Activated CD4-positive, CD25-positive, alpha-beta regulatory T cell treated with anti-CD3 and anti-CD28 coated beads, Interleukin-2, amount 50 U/mL, for 16 hours (primary cell): ENCODE measurements at regions not wholly inside any gene's neighbourhood (a gene's known extent, or its start where the extent isn't known, plus 50 kb on each side); places are given as distances from the start of the nearest gene placed in this dataset.
"Not testable (repeated sequence)": the region's sequence is repeated elsewhere in the genome, so short reads cannot be mapped to it uniquely, and the experiment has no call there.

Experiments used
- DNase-seq: peaks from one replicate; pipeline ENCODE4 v3.0.0-alpha.2; 2020; ENCODE audit warnings: low read depth, low spot score

GRCh38 chr19:27722625-27723024 is 1490.3 kb downstream of the UQCRFS1 start:
- DNase-seq: no peak

- DNase-seq: no peak
Observed at GRCh38 chr19:27720155-27720554, 1492.8 kb downstream of the UQCRFS1 start.

DNA sequence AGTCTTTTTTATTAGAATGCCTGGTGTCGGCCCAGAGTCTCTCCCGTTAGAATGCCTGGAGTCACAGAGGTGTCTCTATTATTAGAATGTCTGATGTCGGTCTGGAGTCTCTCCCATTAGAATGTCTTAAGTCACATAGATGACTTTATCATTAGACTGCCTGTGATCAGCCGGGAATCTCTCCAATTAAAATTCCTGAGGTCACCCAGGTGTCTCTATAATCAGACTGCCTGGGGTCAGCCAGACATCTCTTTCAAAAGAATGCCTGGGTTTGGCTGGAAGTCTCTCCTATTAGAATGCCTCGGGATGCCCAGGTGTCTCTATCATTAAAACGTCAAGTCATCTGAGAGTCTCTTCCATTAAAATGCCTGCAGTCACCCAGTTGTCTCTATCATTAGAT is 1493.9 kb downstream of the UQCRFS1 start:
- DNase-seq: no peak

GRCh38 chr19:27718234-27718633 is 1494.7 kb downstream of the UQCRFS1 start:
- DNase-seq: no peak

DNA sequence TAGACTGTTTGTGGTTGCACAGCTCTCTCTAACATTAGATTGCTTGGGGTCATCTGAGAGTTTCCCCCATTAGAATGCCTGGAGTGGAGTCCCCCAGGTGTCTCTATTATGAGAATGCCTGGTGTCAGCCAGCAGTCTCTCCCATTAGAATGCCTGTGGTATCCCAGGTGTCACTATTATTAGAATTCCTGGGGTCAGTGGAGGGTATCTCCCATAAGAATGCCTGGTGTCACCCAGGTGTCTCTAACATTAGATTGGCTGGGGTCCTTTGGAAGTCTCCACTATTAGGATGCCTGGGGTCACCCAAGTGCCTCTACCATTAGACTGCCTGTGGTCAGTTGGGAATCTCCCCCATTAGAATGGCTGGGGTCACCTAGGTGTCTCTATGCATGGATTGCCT is 1495.1 kb downstream of the UQCRFS1 start:
- DNase-seq: no peak

DNA sequence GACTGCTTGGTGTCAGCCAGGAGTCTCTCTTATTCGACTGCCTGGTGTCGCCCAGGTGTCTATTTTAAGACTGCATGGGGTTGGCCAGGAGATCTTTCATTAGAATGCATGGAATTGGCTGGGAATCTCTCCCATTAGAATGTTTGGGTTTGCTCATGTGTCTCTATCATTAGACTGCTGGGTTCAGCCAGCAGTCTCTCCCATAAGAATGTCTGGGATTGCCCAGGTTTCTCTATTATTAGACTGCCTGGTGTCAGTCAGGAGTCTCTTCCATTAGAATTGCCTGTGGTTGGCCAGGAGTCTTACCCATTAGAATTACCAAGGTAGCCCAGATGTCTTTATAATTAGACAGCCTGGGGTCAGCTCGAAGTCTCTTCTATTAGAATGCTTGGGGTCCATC is 1496.0 kb downstream of the UQCRFS1 start:
- no peak for DNase-seq

- no peak for DNase-seq
Observed at GRCh38 chr19:27714857-27715256, 1498.1 kb downstream of the UQCRFS1 start.

GRCh38 chr19:27709496-27709895 is 1503.5 kb downstream of the UQCRFS1 start:
- no peak for DNase-seq

DNA sequence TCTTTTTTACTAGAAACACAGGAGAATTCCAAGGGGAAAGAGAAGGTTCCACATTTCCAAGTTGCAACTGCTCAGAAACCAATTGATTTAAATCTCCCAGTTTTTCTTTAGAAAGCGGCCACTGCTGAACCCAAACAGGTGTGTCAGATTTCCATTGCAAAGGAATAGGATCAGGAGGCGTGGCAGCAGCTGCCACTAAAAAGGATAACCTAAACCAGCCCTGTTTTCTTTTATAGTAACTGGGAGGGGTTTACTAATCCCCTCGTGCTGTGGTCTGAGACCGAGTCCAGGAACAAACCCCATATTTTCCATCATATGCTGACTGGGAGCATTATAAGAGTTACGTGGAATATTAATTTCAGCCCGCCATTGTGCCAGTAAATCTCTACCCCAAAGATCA is 1504.0 kb downstream of the UQCRFS1 start:
- DNase-seq: not testable (repeated sequence)

DNA sequence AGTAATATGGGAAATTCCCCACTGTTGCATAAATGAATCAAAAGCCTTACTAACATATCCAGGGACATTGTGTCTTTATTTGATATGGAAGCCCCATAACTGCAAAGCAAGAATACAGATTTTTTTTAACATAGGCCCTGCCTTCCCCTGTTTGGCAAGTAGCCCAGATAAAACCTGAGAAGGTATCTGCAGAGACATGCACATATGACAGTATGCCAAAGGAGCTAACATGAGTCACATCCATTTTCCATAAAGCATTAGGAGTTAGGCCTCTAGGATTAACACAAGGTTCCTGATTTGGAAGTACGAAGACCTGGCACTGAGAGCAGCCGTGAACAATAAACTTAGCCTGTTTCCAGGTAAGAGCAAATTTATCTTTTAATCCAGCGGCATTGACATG is 1505.9 kb downstream of the UQCRFS1 start:
- DNase-seq: not testable (repeated sequence)

GRCh38 chr19:27705896-27706295 is 1507.1 kb downstream of the UQCRFS1 start:
- DNase-seq: no peak

- DNase-seq: no peak
Observed at GRCh38 chr19:27694361-27695055, 1518.4 kb downstream of the UQCRFS1 start.

GRCh38 chr19:27691991-27692390 is 1521.0 kb downstream of the UQCRFS1 start:
- no peak for DNase-seq

GRCh38 chr19:27689734-27690241 is 1523.2 kb downstream of the UQCRFS1 start:
- DNase-seq: no peak

DNA sequence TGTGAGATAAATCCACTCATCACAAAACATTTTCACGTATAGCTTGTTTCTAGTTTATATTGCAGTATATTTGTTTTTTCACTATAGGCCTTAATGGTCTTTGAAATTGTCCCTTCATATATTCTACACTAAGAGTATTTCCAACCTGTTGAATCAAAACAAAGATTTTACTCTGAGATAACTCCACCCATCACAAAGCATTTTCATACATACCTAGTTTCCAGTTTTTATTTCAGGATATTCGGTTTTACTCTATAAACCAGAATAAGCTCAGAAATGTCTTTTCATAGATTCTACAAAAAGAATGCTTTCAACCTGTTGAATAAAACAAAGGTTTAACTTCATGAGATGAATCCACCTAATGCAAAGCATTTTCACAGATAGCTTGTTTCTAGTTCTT is 1528.7 kb downstream of the UQCRFS1 start:
- no peak for DNase-seq

- no peak for DNase-seq
Observed at GRCh38 chr19:27681972-27682371, 1531.0 kb downstream of the UQCRFS1 start.

DNA sequence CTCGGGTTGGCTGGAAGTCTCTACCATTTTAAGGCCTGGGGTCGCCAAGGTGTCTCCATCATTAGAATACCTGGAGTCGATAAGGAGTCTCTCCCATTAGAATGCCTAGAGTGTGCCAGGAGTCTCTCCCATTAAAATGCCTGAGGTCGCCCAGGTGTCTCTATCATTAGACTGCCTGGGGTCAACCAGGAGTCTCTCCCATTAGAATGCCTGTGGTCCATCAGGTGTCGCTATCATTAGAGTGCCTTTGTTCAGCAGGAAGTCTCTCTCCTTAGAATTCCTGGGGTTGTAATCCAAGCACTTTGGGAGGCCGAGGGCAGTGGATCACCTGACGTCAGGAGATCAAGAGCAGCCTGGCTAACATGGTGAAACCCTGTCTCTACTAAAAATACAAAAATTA is 1533.0 kb downstream of the UQCRFS1 start:
- DNase-seq: no peak

- DNase-seq: no peak
Observed at GRCh38 chr19:27679399-27679798, 1533.6 kb downstream of the UQCRFS1 start.

DNA sequence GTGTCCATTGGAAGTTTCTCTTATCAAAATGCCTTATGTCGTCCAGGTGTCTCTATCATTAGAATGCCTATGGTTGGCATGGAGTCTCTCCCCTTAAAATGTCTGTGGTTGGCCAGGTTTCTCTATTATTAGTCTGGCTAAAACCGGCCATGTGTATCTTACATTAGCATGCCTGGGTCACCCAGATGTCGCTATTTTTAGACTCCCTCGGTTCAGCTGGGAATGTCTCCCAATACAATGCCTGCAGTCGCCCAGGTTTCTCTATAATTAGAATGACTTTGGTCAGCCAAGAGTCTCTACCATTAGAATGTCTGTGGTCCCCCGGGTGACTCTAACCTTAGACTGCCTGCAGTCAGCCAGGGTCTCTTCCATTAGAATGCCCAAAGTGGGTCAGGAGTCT is 1536.1 kb downstream of the UQCRFS1 start:
- DNase-seq: no peak

GRCh38 chr19:27676334-27676733 is 1536.6 kb downstream of the UQCRFS1 start:
- DNase-seq: no peak

- no peak for DNase-seq
Observed at GRCh38 chr19:27675771-27676170, 1537.2 kb downstream of the UQCRFS1 start.

DNA sequence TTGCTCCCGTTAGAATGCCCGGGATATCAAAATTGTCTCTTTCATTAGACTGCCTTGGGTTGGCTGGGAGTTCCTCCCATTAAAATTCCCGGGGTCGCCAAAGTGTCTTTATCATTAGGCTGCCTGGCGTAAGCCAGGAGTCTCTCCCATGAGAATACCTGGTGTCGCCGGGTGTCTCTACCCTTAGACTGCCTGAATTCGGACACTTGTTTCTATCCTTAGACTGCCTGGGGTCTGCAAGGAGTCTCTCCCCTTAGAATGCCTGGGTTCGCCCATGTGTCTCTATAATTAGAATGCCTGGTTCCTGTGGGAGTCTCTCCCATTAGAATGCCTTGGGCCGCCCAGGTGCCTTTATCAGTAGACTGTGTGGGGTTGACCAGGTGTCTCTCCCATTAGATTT is 1538.2 kb downstream of the UQCRFS1 start:
- no peak for DNase-seq

DNA sequence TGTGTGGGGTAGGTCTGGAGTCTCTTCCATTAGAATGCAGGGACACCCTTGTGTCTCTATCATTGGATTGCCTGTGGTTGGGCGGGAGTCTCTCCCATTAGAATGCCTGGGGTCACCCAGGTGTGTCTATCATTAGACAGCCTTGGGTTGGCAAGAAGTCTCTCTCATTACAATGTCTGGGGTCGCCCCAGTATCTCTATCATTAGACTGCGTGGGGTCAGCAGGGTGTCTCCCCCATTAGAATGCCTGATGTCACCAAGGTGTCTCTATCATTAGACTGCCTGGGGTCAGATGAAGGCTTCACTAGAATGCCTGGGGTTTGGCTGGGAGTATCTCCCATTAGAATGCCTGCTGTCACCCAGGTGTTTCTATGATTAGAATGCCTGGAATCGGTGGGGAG is 1539.0 kb downstream of the UQCRFS1 start:
- DNase-seq: no peak
